ENCODE measurements at regions not wholly inside any gene's neighbourhood (a gene's known extent, or its start where the extent isn't known, plus 50 kb on each side); places are given as distances from the start of the nearest gene placed in this dataset.

GRCh38 chr16:5382484-5382883, 284.9 kb upstream of the EEF2KMT start:
- DNase-seq (ENCODE audit: low read depth, low spot score): no peak
- H3K27ac ChIP-seq (ENCODE audit: insufficient read depth, low read depth, low read length): no peak overlapping the region
- no peak overlapping the region for H3K9ac ChIP-seq (replicated peaks; ENCODE audit: extremely low read depth, insufficient read depth, low read length)
- TF ChIP-seq JUN (IDR thresholded peaks at IDR 0.05; ENCODE audit: borderline replicate concordance, insufficient read depth, insufficient read length, low read depth): no peak
- no peak for TF ChIP-seq EZH2 (IDR thresholded peaks at IDR 0.05; ENCODE audit: borderline replicate concordance, low read depth, low read length, severe bottlenecking)
- TF ChIP-seq POLR2AphosphoS5 (IDR thresholded peaks at IDR 0.05; ENCODE audit: insufficient read depth, low read depth, low read length): no peak
- no peak overlapping the region for H3K4me2 ChIP-seq (ENCODE audit: insufficient read depth, low read length)
- H3K9me1 ChIP-seq (replicated peaks; ENCODE audit: control insufficient read depth, extremely low read depth, insufficient read depth, low read length): no peaks in the 10 kb centered on the region
- intact Hi-C loops (cut with micrococcal nuclease) (no loop called here), dilution Hi-C loops (cut with MboI; ENCODE audit: extremely low pct_ligation_motif_present, low sequenced_read_pairs) (no loop called here)
- CTCF ChIA-PET: no interaction called here
- no TSS peak for BruUV-seq (replicated peaks)
- no peak overlapping the region for H3K4me3 ChIP-seq (replicated peaks in 1 of 3; ENCODE audit: insufficient read depth in 1 of 3, low read depth in 1 of 3, low read length in 3 of 3)
- H4K20me1 ChIP-seq (replicated peaks; ENCODE audit: control insufficient read depth, extremely low read depth, insufficient read depth, low read length): no peaks in the 10 kb centered on the region
- POLR2A ChIA-PET: no interaction called here
- FAIRE-seq: no peak
- no peaks in the 10 kb centered on the region for H3K4me1 ChIP-seq (ENCODE audit: control insufficient read depth, extremely low read depth, insufficient read depth, low read length)
- no peaks in the 10 kb centered on the region for H3K36me3 ChIP-seq (ENCODE audit: control insufficient read depth in 2 of 2, extremely low read depth in 1 of 2, insufficient read depth in 2 of 2, low read length in 2 of 2)
- H2AFZ ChIP-seq (ENCODE audit: low read depth, low read length): no peak overlapping the region
- no peaks in the 10 kb centered on the region for H3K79me2 ChIP-seq (ENCODE audit: control insufficient read depth, insufficient read depth, low read length)
- peaks cover under 1% of the 10 kb centered on the region for H3K9me3 ChIP-seq (replicated peaks; ENCODE audit: control insufficient read depth, insufficient read depth, low read length)
- H3K27me3 ChIP-seq (ENCODE audit: control insufficient read depth in 2 of 2, insufficient read depth in 2 of 2, low read length in 2 of 2): no peaks in the 10 kb centered on the region

- no peaks in the 10 kb centered on the region for H3K27me3 ChIP-seq (ENCODE audit: control insufficient read depth in 2 of 2, insufficient read depth in 2 of 2, low read length in 2 of 2)
- H3K9me1 ChIP-seq (replicated peaks; ENCODE audit: control insufficient read depth, extremely low read depth, insufficient read depth, low read length): no peaks in the 10 kb centered on the region
- H3K9me3 ChIP-seq (replicated peaks; ENCODE audit: control insufficient read depth, insufficient read depth, low read length): peaks cover 2% of the 10 kb centered on the region
- intact Hi-C loops (cut with micrococcal nuclease) (no loop called here), dilution Hi-C loops (cut with MboI; ENCODE audit: extremely low pct_ligation_motif_present, low sequenced_read_pairs) (no loop called here)
- TF ChIP-seq EZH2 (IDR thresholded peaks at IDR 0.05; ENCODE audit: borderline replicate concordance, low read depth, low read length, severe bottlenecking): no peak
- no peak for TF ChIP-seq POLR2AphosphoS5 (IDR thresholded peaks at IDR 0.05; ENCODE audit: insufficient read depth, low read depth, low read length)
- TF ChIP-seq FOS (IDR thresholded peaks at IDR 0.05; ENCODE audit: borderline replicate concordance, insufficient read depth, low read length): no peak
- TF ChIP-seq MYC (IDR thresholded peaks at IDR 0.05; ENCODE audit: low read depth, low read length): no peak
- TF ChIP-seq POLR2A (IDR thresholded peaks at IDR 0.05; ENCODE audit: low read depth, low read length): no peak
- no peak for TF ChIP-seq GATA2 (IDR thresholded peaks at IDR 0.05; ENCODE audit: insufficient read depth, insufficient read length, low read depth, low read length)
- no peaks in the 10 kb centered on the region for H3K79me2 ChIP-seq (ENCODE audit: control insufficient read depth, insufficient read depth, low read length)
- FAIRE-seq (no peak), DNase-seq (ENCODE audit: low read depth, low spot score) (no peak)
- H2AFZ ChIP-seq (ENCODE audit: low read depth, low read length): no peak overlapping the region
- no peak overlapping the region for H3K4me2 ChIP-seq (ENCODE audit: insufficient read depth, low read length)
- ChIA-PET CTCF (no interaction called here), POLR2A (no interaction called here)
- H3K9ac ChIP-seq (replicated peaks; ENCODE audit: extremely low read depth, insufficient read depth, low read length): no peak overlapping the region
- BruUV-seq (replicated peaks): no TSS peak
- no peaks in the 10 kb centered on the region for H4K20me1 ChIP-seq (replicated peaks; ENCODE audit: control insufficient read depth, extremely low read depth, insufficient read depth, low read length)
- H3K4me1 ChIP-seq (ENCODE audit: control insufficient read depth, extremely low read depth, insufficient read depth, low read length): no peaks in the 10 kb centered on the region
- H3K4me3 ChIP-seq (replicated peaks in 1 of 3; ENCODE audit: insufficient read depth in 1 of 3, low read depth in 1 of 3, low read length in 3 of 3): no peak overlapping the region
- H3K36me3 ChIP-seq (ENCODE audit: control insufficient read depth in 2 of 2, extremely low read depth in 1 of 2, insufficient read depth in 2 of 2, low read length in 2 of 2): no peaks in the 10 kb centered on the region
- no peak overlapping the region for H3K27ac ChIP-seq (ENCODE audit: insufficient read depth, low read depth, low read length)
Observed at GRCh38 chr16:5381481-5381880, 283.9 kb upstream of the EEF2KMT start.
